ENCODE measurements at regions not wholly inside any gene's neighbourhood (a gene's known extent, or its start where the extent isn't known, plus 50 kb on each side); places are given as distances from the start of the nearest gene placed in this dataset.

- no peak for TF ChIP-seq ARNTL (CRISPR knock-in tag; IDR thresholded peaks at IDR 0.05; ENCODE audit: borderline replicate concordance, low read depth)
- TF ChIP-seq ZFP30 (CRISPR knock-in tag; IDR thresholded peaks at IDR 0.05): no peak
- TF ChIP-seq ZNF8 (CRISPR knock-in tag; IDR thresholded peaks at IDR 0.05): no peak
- no peak for TF ChIP-seq SNAI2 (CRISPR knock-in tag; IDR thresholded peaks at IDR 0.05)
- TF ChIP-seq OSR1 (CRISPR knock-in tag; IDR thresholded peaks at IDR 0.05): no peak
- no peak for TF ChIP-seq GLIS3 (CRISPR knock-in tag; IDR thresholded peaks at IDR 0.05)
- no peak for TF ChIP-seq ZC3H10 (CRISPR knock-in tag; IDR thresholded peaks at IDR 0.05)
- TF ChIP-seq ZNF70 (CRISPR knock-in tag; IDR thresholded peaks at IDR 0.05): no peak
- TF ChIP-seq PATZ1 (CRISPR knock-in tag; IDR thresholded peaks at IDR 0.05; ENCODE audit: borderline replicate concordance): no peak
These were observed 556.3 kb upstream of the RGMB start for GRCh38 chr5:98217138-98217537.
